ENCODE measurements at regions not wholly inside any gene's neighbourhood (a gene's known extent, or its start where the extent isn't known, plus 50 kb on each side); places are given as distances from the start of the nearest gene placed in this dataset.
"Not testable (repeated sequence)": the region's sequence is repeated elsewhere in the genome, so short reads cannot be mapped to it uniquely, and the experiment has no call there.

GRCh38 chr14:105880616-105881015 lies 354.2 kb downstream of the TMEM121 start:
- TF ChIP-seq CTCF (conservative IDR thresholded peaks at IDR 0.05; ENCODE audit: low read depth, low read length): no peak
- DNase-seq (ENCODE audit: low read depth): no peak
- no peak overlapping the region for H3K4me3 ChIP-seq (ENCODE audit: low read length)

- no peak for DNase-seq (ENCODE audit: low read depth)
Measured at GRCh38 chr14:105881021-105881930, 354.9 kb downstream of the TMEM121 start.

GRCh38 chr14:105882011-105882410 lies 355.6 kb downstream of the TMEM121 start:
- not testable (repeated sequence) for H3K4me3 ChIP-seq (ENCODE audit: low read length); DNase-seq (ENCODE audit: low read depth)

More at GRCh38 chr14:105881021-105881930, 354.9 kb downstream of the TMEM121 start:
- H3K4me3 ChIP-seq (ENCODE audit: low read length): no peak overlapping the region
- TF ChIP-seq CTCF (conservative IDR thresholded peaks at IDR 0.05; ENCODE audit: low read depth, low read length): no peak

- no peak for TF ChIP-seq CTCF (conservative IDR thresholded peaks at IDR 0.05; ENCODE audit: low read depth, low read length)
- H3K4me3 ChIP-seq (ENCODE audit: low read length): no peak overlapping the region
Measured at GRCh38 chr14:105882626-105883025, 356.2 kb downstream of the TMEM121 start.

GRCh38 chr14:105883066-105884005 lies 357.0 kb downstream of the TMEM121 start:
- no peak for TF ChIP-seq CTCF (conservative IDR thresholded peaks at IDR 0.05; ENCODE audit: low read depth, low read length)
- DNase-seq (ENCODE audit: low read depth): no peak
- H3K4me3 ChIP-seq (ENCODE audit: low read length): no peak overlapping the region

More at GRCh38 chr14:105882626-105883025, 356.2 kb downstream of the TMEM121 start:
- DNase-seq (ENCODE audit: low read depth): no peak

- not testable (repeated sequence) for DNase-seq (ENCODE audit: low read depth); H3K4me3 ChIP-seq (ENCODE audit: low read length)
Measured at GRCh38 chr14:105884192-105884807, 357.9 kb downstream of the TMEM121 start.

- no peak for TF ChIP-seq CTCF (conservative IDR thresholded peaks at IDR 0.05; ENCODE audit: low read depth, low read length)
- no peak for DNase-seq (ENCODE audit: low read depth)
- no peak overlapping the region for H3K4me3 ChIP-seq (ENCODE audit: low read length)
Measured at GRCh38 chr14:105884808-105885281, 358.5 kb downstream of the TMEM121 start.
